SK-N-SH treated with all-trans-retinoic acid at 6 μM for 48 hours (cell line): ENCODE measurements at regions not wholly inside any gene's neighbourhood (a gene's known extent, or its start where the extent isn't known, plus 50 kb on each side); places are given as distances from the start of the nearest gene placed in this dataset.
A peak's percentile ranks its signal among the peaks of the same experiment; 100 is the strongest.

Source experiments
- ATAC-seq: fragments of 200-7000 bp; cut with Tn5 transposase; 3 replicates; pipeline ENCODE4 v1.9.1; 2020; ENCODE audit warnings: mild to moderate bottlenecking, moderate library complexity
- ARNTL ChIP-seq: fragments of 450-650 bp; formaldehyde crosslinking; IDR thresholded peaks from 2 replicates; pipeline ENCODE4 v1.5.0; 2020; ENCODE audit warnings: low read depth, mild to moderate bottlenecking, moderate library complexity, borderline replicate concordance
- BACH2 ChIP-seq: fragments of 250-450 bp; sonication (Bioruptor Pico); IDR thresholded peaks from 2 replicates; pipeline ENCODE4 v1.9.0; 2021; ENCODE audit warnings: mild to moderate bottlenecking, borderline replicate concordance
- CSDC2 ChIP-seq: fragments of 250-450 bp; sonication (Bioruptor Pico); IDR thresholded peaks from 2 replicates; pipeline ENCODE4 v1.5.0; 2020; ENCODE audit warnings: mild to moderate bottlenecking, moderate library complexity
- ESRRG ChIP-seq: fragments of 250-450 bp; sonication (Bioruptor Pico); IDR thresholded peaks from 2 replicates; pipeline ENCODE4 v1.6.1; 2021; ENCODE audit warnings: mild to moderate bottlenecking
- GLIS3 ChIP-seq: fragments of 250-450 bp; sonication (Bioruptor Pico); IDR thresholded peaks from 2 replicates; pipeline ENCODE4 v1.5.0; 2020; ENCODE audit warnings: mild to moderate bottlenecking, moderate library complexity
- ISL1 ChIP-seq: fragments of 250-450 bp; sonication (Bioruptor Pico); IDR thresholded peaks from 2 replicates; pipeline ENCODE4 v2.1.2; 2022; ENCODE audit warnings: mild to moderate bottlenecking, moderate library complexity
- PPARA ChIP-seq: fragments of 250-450 bp; sonication (Bioruptor Pico); IDR thresholded peaks from 2 replicates; pipeline ENCODE4 v1.5.0; 2020; ENCODE audit warnings: mild to moderate bottlenecking, borderline replicate concordance
- RARB ChIP-seq: fragments of 250-450 bp; sonication (Bioruptor Pico); IDR thresholded peaks from 2 replicates; pipeline ENCODE4 v1.8.0; 2021; ENCODE audit warnings: mild to moderate bottlenecking, moderate library complexity
- SNAI2 ChIP-seq: fragments of 250-450 bp; sonication (Bioruptor Pico); IDR thresholded peaks from 2 replicates; pipeline ENCODE4 v1.5.0; 2020; ENCODE audit warnings: mild to moderate bottlenecking, moderate library complexity
- TCF4 ChIP-seq: fragments of 250-450 bp; sonication (Bioruptor Pico); IDR thresholded peaks from 2 replicates; pipeline ENCODE4 v1.8.0; 2021; ENCODE audit warnings: mild to moderate bottlenecking, moderate library complexity, borderline replicate concordance
- TOX ChIP-seq: fragments of 250-450 bp; sonication (Bioruptor Pico); IDR thresholded peaks from 2 replicates; pipeline ENCODE4 v1.8.0; 2021; ENCODE audit warnings: mild to moderate bottlenecking, moderate library complexity, borderline replicate concordance
- ZC3H10 ChIP-seq: fragments of 250-450 bp; sonication (Bioruptor Pico); IDR thresholded peaks from 2 replicates; pipeline ENCODE4 v1.5.1; 2021; ENCODE audit warnings: mild to moderate bottlenecking, moderate library complexity
- ZFP3 ChIP-seq: fragments of 250-450 bp; sonication (Bioruptor Pico); IDR thresholded peaks from 2 replicates; pipeline ENCODE4 v1.5.0; 2020; ENCODE audit warnings: mild to moderate bottlenecking, moderate library complexity
- ZFP30 ChIP-seq: fragments of 450-650 bp; formaldehyde crosslinking; IDR thresholded peaks from 2 replicates; pipeline ENCODE4 v1.5.0; 2022; ENCODE audit warnings: mild to moderate bottlenecking, moderate library complexity
- ZNF565 ChIP-seq: fragments of 450-650 bp; formaldehyde crosslinking; conservative IDR thresholded peaks from 2 replicates; pipeline ENCODE4 v1.5.0; 2020; ENCODE audit warnings: low read depth, mild to moderate bottlenecking, moderate library complexity
- ZNF70 ChIP-seq: fragments of 450-650 bp; formaldehyde crosslinking; IDR thresholded peaks from 2 replicates; pipeline ENCODE4 v1.5.0; 2020; ENCODE audit warnings: mild to moderate bottlenecking, moderate library complexity
- ZNF8 ChIP-seq: fragments of 450-650 bp; formaldehyde crosslinking; IDR thresholded peaks from 2 replicates; pipeline ENCODE4 v1.5.0; 2020; ENCODE audit warnings: mild to moderate bottlenecking, moderate library complexity
- TF ChIP-seq, protein P1 (sequence below): fragments of 250-450 bp; sonication (Bioruptor Pico); IDR thresholded peaks from 2 replicates; pipeline ENCODE4 v1.5.0; 2020; ENCODE audit warnings: mild to moderate bottlenecking, moderate library complexity
- TF ChIP-seq, protein P2 (sequence below): fragments of 250-450 bp; sonication (Bioruptor Pico); IDR thresholded peaks from 2 replicates; pipeline ENCODE4 v1.5.1; 2020; ENCODE audit warnings: low read depth, mild to moderate bottlenecking, moderate library complexity
- TF ChIP-seq, protein P3 (sequence below): fragments of 250-450 bp; sonication (Bioruptor Pico); IDR thresholded peaks from 2 replicates; pipeline ENCODE4 v1.8.0; 2020; ENCODE audit warnings: mild to moderate bottlenecking, moderate library complexity, borderline replicate concordance
- TF ChIP-seq, protein P4 (sequence below): fragments of 250-450 bp; sonication (Bioruptor Pico); IDR thresholded peaks from 2 replicates; pipeline ENCODE4 v1.8.0; 2021; ENCODE audit warnings: low read depth, mild to moderate bottlenecking, moderate library complexity, borderline replicate concordance

DNA sequence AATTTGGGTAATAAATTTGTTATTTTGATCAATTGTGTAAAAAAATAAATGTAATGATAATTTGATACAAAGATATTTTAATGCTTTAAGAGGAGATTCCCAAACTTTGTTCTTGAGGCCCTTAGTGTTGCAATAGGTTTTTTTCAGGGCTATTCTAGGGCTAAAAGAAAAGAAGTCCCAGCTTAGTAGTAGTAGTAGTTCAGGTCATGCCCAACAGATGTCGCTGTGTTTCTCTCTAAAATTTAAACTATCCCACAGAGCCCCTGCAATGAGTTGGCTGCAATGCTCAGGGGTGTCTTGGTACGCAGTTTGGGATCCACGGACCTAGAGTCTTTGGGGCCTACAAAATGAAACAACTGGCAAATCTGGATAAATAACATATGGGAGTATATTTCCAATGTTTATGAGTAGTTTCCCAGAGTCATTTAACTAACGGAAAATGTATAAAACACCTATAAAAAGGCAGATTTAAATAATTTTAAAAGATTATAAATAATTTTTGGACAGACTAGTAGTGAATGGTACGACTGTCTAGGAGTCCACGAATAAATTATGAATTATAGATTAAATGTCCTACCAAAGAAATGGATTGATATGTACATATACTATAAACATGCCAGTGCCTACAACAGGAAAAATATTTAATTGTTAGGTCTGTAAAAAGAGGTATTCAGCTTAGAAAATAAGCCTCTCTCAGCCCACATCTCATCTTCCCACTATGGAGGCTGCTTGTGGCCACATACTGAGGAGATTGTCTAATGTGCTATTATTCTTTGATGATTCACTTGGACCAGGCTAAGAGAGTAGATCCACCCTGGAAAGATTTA lies 228.5 kb upstream of the PMFBP1 start:
- TF ChIP-seq ZFP30 (CRISPR knock-in tag) (no peak), ISL1 (CRISPR knock-in tag) (no peak), GLIS3 (CRISPR knock-in tag) (no peak)
- TF ChIP-seq, protein P1, sequence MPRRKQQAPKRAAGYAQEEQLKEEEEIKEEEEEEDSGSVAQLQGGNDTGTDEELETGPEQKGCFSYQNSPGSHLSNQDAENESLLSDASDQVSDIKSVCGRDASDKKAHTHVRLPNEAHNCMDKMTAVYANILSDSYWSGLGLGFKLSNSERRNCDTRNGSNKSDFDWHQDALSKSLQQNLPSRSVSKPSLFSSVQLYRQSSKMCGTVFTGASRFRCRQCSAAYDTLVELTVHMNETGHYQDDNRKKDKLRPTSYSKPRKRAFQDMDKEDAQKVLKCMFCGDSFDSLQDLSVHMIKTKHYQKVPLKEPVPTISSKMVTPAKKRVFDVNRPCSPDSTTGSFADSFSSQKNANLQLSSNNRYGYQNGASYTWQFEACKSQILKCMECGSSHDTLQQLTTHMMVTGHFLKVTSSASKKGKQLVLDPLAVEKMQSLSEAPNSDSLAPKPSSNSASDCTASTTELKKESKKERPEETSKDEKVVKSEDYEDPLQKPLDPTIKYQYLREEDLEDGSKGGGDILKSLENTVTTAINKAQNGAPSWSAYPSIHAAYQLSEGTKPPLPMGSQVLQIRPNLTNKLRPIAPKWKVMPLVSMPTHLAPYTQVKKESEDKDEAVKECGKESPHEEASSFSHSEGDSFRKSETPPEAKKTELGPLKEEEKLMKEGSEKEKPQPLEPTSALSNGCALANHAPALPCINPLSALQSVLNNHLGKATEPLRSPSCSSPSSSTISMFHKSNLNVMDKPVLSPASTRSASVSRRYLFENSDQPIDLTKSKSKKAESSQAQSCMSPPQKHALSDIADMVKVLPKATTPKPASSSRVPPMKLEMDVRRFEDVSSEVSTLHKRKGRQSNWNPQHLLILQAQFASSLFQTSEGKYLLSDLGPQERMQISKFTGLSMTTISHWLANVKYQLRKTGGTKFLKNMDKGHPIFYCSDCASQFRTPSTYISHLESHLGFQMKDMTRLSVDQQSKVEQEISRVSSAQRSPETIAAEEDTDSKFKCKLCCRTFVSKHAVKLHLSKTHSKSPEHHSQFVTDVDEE, result no peak
- ATAC-seq, result peak; percentile 78

- no peak for ATAC-seq
- no peak for TF ChIP-seq BACH2
- no peak for TF ChIP-seq ZNF70 (CRISPR knock-in tag)
- TF ChIP-seq GLIS3 (CRISPR knock-in tag), result no peak
- no peak for TF ChIP-seq ZNF565 (CRISPR knock-in tag)
- TF ChIP-seq ZFP3, result no peak
- TF ChIP-seq SNAI2, result no peak
- TF ChIP-seq ZFP30 (CRISPR knock-in tag), result no peak
- TF ChIP-seq, protein P2, sequence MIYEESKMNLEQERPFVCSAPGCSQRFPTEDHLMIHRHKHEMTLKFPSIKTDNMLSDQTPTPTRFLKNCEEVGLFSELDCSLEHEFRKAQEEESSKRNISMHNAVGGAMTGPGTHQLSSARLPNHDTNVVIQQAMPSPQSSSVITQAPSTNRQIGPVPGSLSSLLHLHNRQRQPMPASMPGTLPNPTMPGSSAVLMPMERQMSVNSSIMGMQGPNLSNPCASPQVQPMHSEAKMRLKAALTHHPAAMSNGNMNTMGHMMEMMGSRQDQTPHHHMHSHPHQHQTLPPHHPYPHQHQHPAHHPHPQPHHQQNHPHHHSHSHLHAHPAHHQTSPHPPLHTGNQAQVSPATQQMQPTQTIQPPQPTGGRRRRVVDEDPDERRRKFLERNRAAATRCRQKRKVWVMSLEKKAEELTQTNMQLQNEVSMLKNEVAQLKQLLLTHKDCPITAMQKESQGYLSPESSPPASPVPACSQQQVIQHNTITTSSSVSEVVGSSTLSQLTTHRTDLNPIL (CRISPR knock-in tag), result no peak
- no peak for TF ChIP-seq PPARA (CRISPR knock-in tag)
- no peak for TF ChIP-seq ESRRG (CRISPR knock-in tag)
- TF ChIP-seq ARNTL (CRISPR knock-in tag), result no peak
- TF ChIP-seq TCF4, result no peak
- TF ChIP-seq, protein P3, sequence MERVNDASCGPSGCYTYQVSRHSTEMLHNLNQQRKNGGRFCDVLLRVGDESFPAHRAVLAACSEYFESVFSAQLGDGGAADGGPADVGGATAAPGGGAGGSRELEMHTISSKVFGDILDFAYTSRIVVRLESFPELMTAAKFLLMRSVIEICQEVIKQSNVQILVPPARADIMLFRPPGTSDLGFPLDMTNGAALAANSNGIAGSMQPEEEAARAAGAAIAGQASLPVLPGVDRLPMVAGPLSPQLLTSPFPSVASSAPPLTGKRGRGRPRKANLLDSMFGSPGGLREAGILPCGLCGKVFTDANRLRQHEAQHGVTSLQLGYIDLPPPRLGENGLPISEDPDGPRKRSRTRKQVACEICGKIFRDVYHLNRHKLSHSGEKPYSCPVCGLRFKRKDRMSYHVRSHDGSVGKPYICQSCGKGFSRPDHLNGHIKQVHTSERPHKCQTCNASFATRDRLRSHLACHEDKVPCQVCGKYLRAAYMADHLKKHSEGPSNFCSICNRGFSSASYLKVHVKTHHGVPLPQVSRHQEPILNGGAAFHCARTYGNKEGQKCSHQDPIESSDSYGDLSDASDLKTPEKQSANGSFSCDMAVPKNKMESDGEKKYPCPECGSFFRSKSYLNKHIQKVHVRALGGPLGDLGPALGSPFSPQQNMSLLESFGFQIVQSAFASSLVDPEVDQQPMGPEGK (CRISPR knock-in tag), result no peak
- TF ChIP-seq ISL1 (CRISPR knock-in tag), result no peak
- no peak for TF ChIP-seq ZNF8 (CRISPR knock-in tag)
- no peak for TF ChIP-seq CSDC2 (CRISPR knock-in tag)
- no peak for TF ChIP-seq RARB (CRISPR knock-in tag)
- TF ChIP-seq TOX (CRISPR knock-in tag), result no peak
Measured at GRCh38 chr16:72399811-72400210, 227.9 kb upstream of the PMFBP1 start.

GRCh38 chr16:72397876-72398275 lies 225.9 kb upstream of the PMFBP1 start:
- no peak; the same call in 1 of the 2 replicates for TF ChIP-seq ISL1 (CRISPR knock-in tag)
- TF ChIP-seq, protein P1, result no peak
- no peak for TF ChIP-seq ESRRG (CRISPR knock-in tag)
- TF ChIP-seq RARB (CRISPR knock-in tag), result no peak
- TF ChIP-seq, protein P4, sequence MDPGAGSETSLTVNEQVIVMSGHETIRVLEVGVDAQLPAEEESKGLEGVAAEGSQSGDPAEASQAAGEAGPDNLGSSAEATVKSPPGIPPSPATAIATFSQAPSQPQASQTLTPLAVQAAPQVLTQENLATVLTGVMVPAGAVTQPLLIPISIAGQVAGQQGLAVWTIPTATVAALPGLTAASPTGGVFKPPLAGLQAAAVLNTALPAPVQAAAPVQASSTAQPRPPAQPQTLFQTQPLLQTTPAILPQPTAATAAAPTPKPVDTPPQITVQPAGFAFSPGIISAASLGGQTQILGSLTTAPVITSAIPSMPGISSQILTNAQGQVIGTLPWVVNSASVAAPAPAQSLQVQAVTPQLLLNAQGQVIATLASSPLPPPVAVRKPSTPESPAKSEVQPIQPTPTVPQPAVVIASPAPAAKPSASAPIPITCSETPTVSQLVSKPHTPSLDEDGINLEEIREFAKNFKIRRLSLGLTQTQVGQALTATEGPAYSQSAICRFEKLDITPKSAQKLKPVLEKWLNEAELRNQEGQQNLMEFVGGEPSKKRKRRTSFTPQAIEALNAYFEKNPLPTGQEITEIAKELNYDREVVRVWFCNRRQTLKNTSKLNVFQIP (CRISPR knock-in tag), result no peak
- no peak for TF ChIP-seq ARNTL (CRISPR knock-in tag)
- no peak for TF ChIP-seq ZC3H10 (CRISPR knock-in tag)
- TF ChIP-seq ZNF70 (CRISPR knock-in tag), result no peak
- no peak for TF ChIP-seq TCF4
- no peak for TF ChIP-seq SNAI2
- TF ChIP-seq PPARA (CRISPR knock-in tag), result no peak
- TF ChIP-seq BACH2, result no peak
- ATAC-seq, result no peak
